GM23248 (cell line): ENCODE measurements at regions not wholly inside any gene's neighbourhood (a gene's known extent, or its start where the extent isn't known, plus 50 kb on each side); places are given as distances from the start of the nearest gene placed in this dataset.

ENCODE experiments used
- EZH2 ChIP-seq: fragments of 200-600 bp; sonication (generic); IDR thresholded peaks from 2 replicates; pipeline ENCODE4 v1.6.1; 2018; ENCODE audit warnings: antibody characterized with exemption, mild to moderate bottlenecking; ENCODE audit not compliant: insufficient read depth, poor library complexity, severe bottlenecking
- EZH2phosphoT487 ChIP-seq: fragments of 200-600 bp; sonication (generic); IDR thresholded peaks from 2 replicates; pipeline ENCODE4 v1.6.1; 2018; ENCODE audit warnings: antibody characterized with exemption, moderate library complexity, mild to moderate bottlenecking, low read depth; ENCODE audit not compliant: insufficient read depth

- no peak for TF ChIP-seq EZH2
- no peak for TF ChIP-seq EZH2phosphoT487
Measured at GRCh38 chr17:33633446-33633845, 340.4 kb upstream of the ASIC2 start.
